ENCODE measurements at regions not wholly inside any gene's neighbourhood (a gene's known extent, or its start where the extent isn't known, plus 50 kb on each side); places are given as distances from the start of the nearest gene placed in this dataset.

DNA sequence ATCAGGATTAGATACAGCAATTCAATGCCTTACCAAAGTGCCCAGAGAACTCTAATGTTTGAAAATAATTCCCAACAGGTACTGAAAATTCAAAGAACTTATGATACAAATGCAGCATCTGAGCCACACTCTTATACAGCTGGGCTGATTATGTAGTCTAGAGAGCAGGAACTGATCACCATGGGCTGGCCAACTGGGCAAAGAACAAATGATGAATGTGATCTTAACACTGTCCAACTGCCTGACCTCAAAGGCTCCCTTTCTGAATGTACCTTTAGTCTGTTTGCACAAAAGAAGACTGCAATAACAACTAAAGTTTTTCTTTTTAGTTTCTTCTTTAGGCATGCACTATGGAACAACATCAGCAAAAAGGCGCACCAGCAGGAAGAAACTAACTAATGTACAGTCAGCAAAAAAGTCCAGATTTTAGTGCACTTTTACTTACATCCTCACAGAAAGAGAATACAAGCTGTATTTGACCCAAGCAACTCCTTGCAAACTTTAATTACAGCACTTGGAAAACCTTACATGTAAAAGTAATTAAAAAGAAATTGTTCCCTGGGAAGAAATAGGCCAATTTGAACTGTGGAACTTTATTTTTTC, 1095.1 kb downstream of the IGSF11 start:
- Histone ChIP-seq H3K4me2 (no peak overlapping the region), H3K36me3 (ENCODE audit: insufficient read depth) (no peaks in the 10 kb centered on the region), H3K27me3 (ENCODE audit: insufficient read depth) (no peaks in the 10 kb centered on the region), H4K20me1 (replicated peaks; ENCODE audit: insufficient read depth) (no peaks in the 10 kb centered on the region), H3K4me1 (ENCODE audit: insufficient read depth) (no peaks in the 10 kb centered on the region), H2AFZ (no peak overlapping the region), H3F3A (replicated peaks; ENCODE audit: low read depth) (no peaks in the 10 kb centered on the region), H3K4me3 (no peak overlapping the region), H3K27ac (ENCODE audit: low read depth) (no peak overlapping the region), H3K79me2 (replicated peaks; ENCODE audit: insufficient read depth) (no peaks in the 10 kb centered on the region), H3K9me2 (ENCODE audit: insufficient read depth) (peaks cover 10% of the 10 kb centered on the region)
- no peak for TF ChIP-seq STAT1 (IDR thresholded peaks at IDR 0.05; ENCODE audit: unreplicated experiment)
- TF ChIP-seq EZH2 (IDR thresholded peaks at IDR 0.05; ENCODE audit: low read depth, unreplicated experiment): no peak
- TF ChIP-seq, protein P1, sequence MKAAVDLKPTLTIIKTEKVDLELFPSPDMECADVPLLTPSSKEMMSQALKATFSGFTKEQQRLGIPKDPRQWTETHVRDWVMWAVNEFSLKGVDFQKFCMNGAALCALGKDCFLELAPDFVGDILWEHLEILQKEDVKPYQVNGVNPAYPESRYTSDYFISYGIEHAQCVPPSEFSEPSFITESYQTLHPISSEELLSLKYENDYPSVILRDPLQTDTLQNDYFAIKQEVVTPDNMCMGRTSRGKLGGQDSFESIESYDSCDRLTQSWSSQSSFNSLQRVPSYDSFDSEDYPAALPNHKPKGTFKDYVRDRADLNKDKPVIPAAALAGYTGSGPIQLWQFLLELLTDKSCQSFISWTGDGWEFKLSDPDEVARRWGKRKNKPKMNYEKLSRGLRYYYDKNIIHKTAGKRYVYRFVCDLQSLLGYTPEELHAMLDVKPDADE (IDR thresholded peaks at IDR 0.05): no peak
- TF ChIP-seq REST (IDR thresholded peaks at IDR 0.05; ENCODE audit: unreplicated experiment): no peak
- TF ChIP-seq, protein P2, sequence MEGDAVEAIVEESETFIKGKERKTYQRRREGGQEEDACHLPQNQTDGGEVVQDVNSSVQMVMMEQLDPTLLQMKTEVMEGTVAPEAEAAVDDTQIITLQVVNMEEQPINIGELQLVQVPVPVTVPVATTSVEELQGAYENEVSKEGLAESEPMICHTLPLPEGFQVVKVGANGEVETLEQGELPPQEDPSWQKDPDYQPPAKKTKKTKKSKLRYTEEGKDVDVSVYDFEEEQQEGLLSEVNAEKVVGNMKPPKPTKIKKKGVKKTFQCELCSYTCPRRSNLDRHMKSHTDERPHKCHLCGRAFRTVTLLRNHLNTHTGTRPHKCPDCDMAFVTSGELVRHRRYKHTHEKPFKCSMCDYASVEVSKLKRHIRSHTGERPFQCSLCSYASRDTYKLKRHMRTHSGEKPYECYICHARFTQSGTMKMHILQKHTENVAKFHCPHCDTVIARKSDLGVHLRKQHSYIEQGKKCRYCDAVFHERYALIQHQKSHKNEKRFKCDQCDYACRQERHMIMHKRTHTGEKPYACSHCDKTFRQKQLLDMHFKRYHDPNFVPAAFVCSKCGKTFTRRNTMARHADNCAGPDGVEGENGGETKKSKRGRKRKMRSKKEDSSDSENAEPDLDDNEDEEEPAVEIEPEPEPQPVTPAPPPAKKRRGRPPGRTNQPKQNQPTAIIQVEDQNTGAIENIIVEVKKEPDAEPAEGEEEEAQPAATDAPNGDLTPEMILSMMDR (conservative IDR thresholded peaks at IDR 0.05; ENCODE audit: low read depth in 2 of 2): no peak
- no peak for TF ChIP-seq EZH2phosphoT487 (IDR thresholded peaks at IDR 0.05; ENCODE audit: unreplicated experiment)
- TF ChIP-seq JUNB (IDR thresholded peaks at IDR 0.05; ENCODE audit: unreplicated experiment): no peak
- TF ChIP-seq NANOG (IDR thresholded peaks at IDR 0.05; ENCODE audit: borderline replicate concordance): no peak
- TF ChIP-seq ZNF114 (CRISPR knock-in tag; IDR thresholded peaks at IDR 0.05): no peak
- no peak for TF ChIP-seq POLR2AphosphoS5 (IDR thresholded peaks at IDR 0.05; ENCODE audit: low read depth)
- no peak for TF ChIP-seq ZNF462 (CRISPR knock-in tag; IDR thresholded peaks at IDR 0.05)
- TF ChIP-seq CREB1 (CRISPR knock-in tag; IDR thresholded peaks at IDR 0.05; ENCODE audit: low read depth): no peak
- no peaks in the 10 kb centered on the region for H3K9me3 Mint-ChIP-seq
- H3K4me1 Mint-ChIP-seq: no peaks in the 10 kb centered on the region
- H3K4me3 Mint-ChIP-seq: no peak overlapping the region
- ATAC-seq (no peak), DNase-seq (ENCODE audit: low spot score) (no peak)
- H3K27me3 Mint-ChIP-seq (ENCODE audit: insufficient read depth, low read depth, poor library complexity): peaks cover 3% of the 10 kb centered on the region
- H3K27ac Mint-ChIP-seq: no peak overlapping the region
- H3K36me3 Mint-ChIP-seq (ENCODE audit: low read depth): no peaks in the 10 kb centered on the region

All from GM23338 (cell line).